NCI-H2196 (cell line): ENCODE measurements at regions not wholly inside any gene's neighbourhood (a gene's known extent, or its start where the extent isn't known, plus 50 kb on each side); places are given as distances from the start of the nearest gene placed in this dataset.

Source experiments
- DNase-seq: peaks from one replicate; lab custom pipeline; 2025; ENCODE audit not compliant: unreplicated experiment; lab: John Stamatoyannopoulos, UW

GRCh38 chr1:244953901-244954300 lies 89.6 kb upstream of the HNRNPU start:
- DNase-seq, result no peak

GRCh38 chr1:244952940-244953339 lies 88.6 kb upstream of the HNRNPU start:
- DNase-seq, result no peak

GRCh38 chr1:244952280-244952933 lies 88.1 kb upstream of the HNRNPU start:
- DNase-seq, result no peak

GRCh38 chr1:244948416-244948815 lies 84.1 kb upstream of the HNRNPU start:
- no peak for DNase-seq

- no peak for DNase-seq
These were observed 80.8 kb upstream of the HNRNPU start for GRCh38 chr1:244945109-244945671.

- DNase-seq, result no peak
These were observed 76.8 kb upstream of the HNRNPU start for GRCh38 chr1:244941121-244941520.

- no peak for DNase-seq
These were observed 72.8 kb upstream of the HNRNPU start for GRCh38 chr1:244937099-244937498.

- no peak for DNase-seq
These were observed 56.8 kb upstream of the HNRNPU start for GRCh38 chr1:244920911-244921761.

GRCh38 chr1:244919320-244920282 lies 55.3 kb upstream of the HNRNPU start:
- DNase-seq, result no peak

- no peak for DNase-seq
These were observed 54.3 kb upstream of the HNRNPU start for GRCh38 chr1:244918421-244919319.

- no peak for DNase-seq
These were observed 52.8 kb upstream of the HNRNPU start for GRCh38 chr1:244917073-244917670.

GRCh38 chr1:244915736-244916135 lies 51.4 kb upstream of the HNRNPU start:
- no peak for DNase-seq

- DNase-seq, result no peak
These were observed 50.4 kb upstream of the HNRNPU start for GRCh38 chr1:244914761-244915160.
